Endothelial cell of umbilical vein (primary cell): ENCODE measurements at regions not wholly inside any gene's neighbourhood (a gene's known extent, or its start where the extent isn't known, plus 50 kb on each side); places are given as distances from the start of the nearest gene placed in this dataset.

Experiments
- BruUV-seq: library from RNA; stranded (reverse); fragments of 400-500 nt; replicated peaks from 2 replicates; lab custom pipeline; 2021; lab: Mats Ljungman, UMichigan
- CTCF ChIA-PET: fragments of 300-600, 350-600 bp; sonication (Branson Sonifier 250); formaldehyde crosslinking; loops from one replicate; lab custom pipeline; 2021; ENCODE audit warnings: antibody characterized with exemption, inconsistent platforms; lab: Charles Lee
- POLR2A ChIA-PET: fragments of 300-600, 350-600 bp; sonication (Branson Sonifier 250); formaldehyde crosslinking; loops from one replicate; lab custom pipeline; 2021; ENCODE audit warnings: antibody characterized with exemption, inconsistent platforms; lab: Charles Lee
- DNase-seq: peaks from one replicate; pipeline ENCODE4 v3.0.0-alpha.2; 2011; ENCODE audit warnings: low read depth, low spot score
- FAIRE-seq: peaks from 2 replicates; lab custom pipeline; 2011; peaks lifted over from hg19 to GRCh38; lab: Jason Lieb, UNC
- H2AFZ ChIP-seq: 2 replicates; pipeline ENCODE4 v1.6.0; 2012; ENCODE audit warnings: low read depth, low read length, control low read depth, inconsistent platforms
- H3K27ac ChIP-seq: 2 replicates; pipeline ENCODE4 v1.5.1; 2011; ENCODE audit warnings: low read depth, mild to moderate bottlenecking, control low read depth, low read length, moderate library complexity; ENCODE audit not compliant: insufficient read depth
- H3K27me3 ChIP-seq, 2 experiments: 2 replicates each; pipeline versions ENCODE4 v1.6.0 to v1.6.1; 2011; ENCODE audit warnings: low read length in 2 of 2, mixed read lengths in 1 of 2; ENCODE audit not compliant: control insufficient read depth in 2 of 2, insufficient read depth in 2 of 2
- H3K36me3 ChIP-seq, 2 experiments: 2 replicates in 1 of 2; 3 replicates in 1 of 2; pipeline ENCODE4 v1.5.1; 2011; ENCODE audit warnings: low read length in 2 of 2, mild to moderate bottlenecking in 1 of 2, moderate library complexity in 1 of 2; ENCODE audit not compliant: control insufficient read depth in 2 of 2, insufficient read depth in 2 of 2; ENCODE audit errors: extremely low read depth in 1 of 2
- H3K4me1 ChIP-seq: 3 replicates; pipeline ENCODE4 v1.5.1; 2011; ENCODE audit warnings: mild to moderate bottlenecking, low read length; ENCODE audit not compliant: control insufficient read depth, insufficient read depth; ENCODE audit errors: extremely low read depth
- H3K4me2 ChIP-seq: 2 replicates; pipeline ENCODE4 v1.6.1; 2011; ENCODE audit warnings: low read length, control low read depth, mixed read lengths; ENCODE audit not compliant: insufficient read depth
- H3K4me3 ChIP-seq, 3 experiments: fragments of 200-600 bp in 1 of 3; sonication (generic), shearing (Covaris generic) in 1 of 3; replicated peaks in 1 of 3; 2 replicates each; pipeline ENCODE4 v1.5.1; 2011 to 2016; ENCODE audit warnings: control low read depth in 3 of 3, low read length in 3 of 3, mild to moderate bottlenecking in 2 of 3, inconsistent platforms in 1 of 3, low read depth in 1 of 3, moderate library complexity in 1 of 3; ENCODE audit not compliant: insufficient read depth in 1 of 3
- H3K79me2 ChIP-seq: 2 replicates; pipeline ENCODE4 v1.6.0; 2012; ENCODE audit warnings: low read length, inconsistent platforms; ENCODE audit not compliant: control insufficient read depth, insufficient read depth
- H3K9ac ChIP-seq: replicated peaks from 2 replicates; pipeline ENCODE3; 2011; ENCODE audit warnings: low read length, control low read depth; ENCODE audit not compliant: insufficient read depth; ENCODE audit errors: extremely low read depth
- H3K9me1 ChIP-seq: replicated peaks from 3 replicates; pipeline ENCODE4 v1.6.0; 2011; ENCODE audit warnings: mild to moderate bottlenecking, low read length; ENCODE audit not compliant: control insufficient read depth, insufficient read depth; ENCODE audit errors: extremely low read depth
- H3K9me3 ChIP-seq: replicated peaks from 2 replicates; pipeline ENCODE4 v1.5.1; 2012; ENCODE audit warnings: low read length, inconsistent platforms; ENCODE audit not compliant: control insufficient read depth, insufficient read depth
- H4K20me1 ChIP-seq: replicated peaks from 2 replicates; pipeline ENCODE3; 2011; ENCODE audit warnings: mild to moderate bottlenecking, low read length; ENCODE audit not compliant: control insufficient read depth, insufficient read depth; ENCODE audit errors: extremely low read depth
- FOS ChIP-seq: IDR thresholded peaks from 2 replicates; pipeline ENCODE4 v1.6.1; 2011; ENCODE audit warnings: mild to moderate bottlenecking, low read length, moderate library complexity, borderline replicate concordance; ENCODE audit not compliant: insufficient read depth
- GATA2 ChIP-seq: IDR thresholded peaks from 2 replicates; pipeline ENCODE4 v1.7.0; 2011; ENCODE audit warnings: low read depth, mild to moderate bottlenecking, moderate library complexity, mixed read lengths, low read length; ENCODE audit not compliant: insufficient read length, insufficient read depth
- MYC ChIP-seq: IDR thresholded peaks from one replicate; pipeline ENCODE4 v1.6.1; 2011; ENCODE audit warnings: mild to moderate bottlenecking, low read depth, low read length
- POLR2A ChIP-seq: IDR thresholded peaks from 2 replicates; pipeline ENCODE4 v1.6.1; 2012; ENCODE audit warnings: low read depth, mild to moderate bottlenecking, control low read depth, low read length
- POLR2AphosphoS5 ChIP-seq: IDR thresholded peaks from 2 replicates; pipeline ENCODE4 v1.6.1; 2012; ENCODE audit warnings: low read depth, mild to moderate bottlenecking, control low read depth, low read length, moderate library complexity; ENCODE audit not compliant: insufficient read depth
- dilution Hi-C: fragments of 300-500 bp; cut with MboI; formaldehyde crosslinking; loops from one replicate; pipeline ENCODE4 v1.15.0; 2019; ENCODE audit warnings: low sequenced_read_pairs; ENCODE audit not compliant: extremely low pct_ligation_motif_present
- intact Hi-C: fragments of 100-400 bp; cut with micrococcal nuclease; formaldehyde crosslinking; loops from one replicate; pipeline ENCODE4 v1.10.0; 2022
- TF ChIP-seq, protein P1 (sequence below): IDR thresholded peaks from 2 replicates; pipeline ENCODE4 v1.6.1; 2011; ENCODE audit not compliant: insufficient read depth, insufficient read length

GRCh38 chr10:31622978-31623377, 304.0 kb downstream of the ZEB1 start:
- Histone ChIP-seq H3K9me3 (peaks cover 3% of the 10 kb centered on the region), H3K27ac (no peak overlapping the region), H2AFZ (no peak overlapping the region), H3K4me2 (no peak overlapping the region), H3K9ac (no peak overlapping the region), H4K20me1 (no peaks in the 10 kb centered on the region), H3K4me3 (no peak overlapping the region), H3K36me3 (no peaks in the 10 kb centered on the region), H3K27me3 (no peaks in the 10 kb centered on the region), H3K9me1 (no peaks in the 10 kb centered on the region), H3K79me2 (no peaks in the 10 kb centered on the region), H3K4me1 (no peaks in the 10 kb centered on the region)
- dilution Hi-C loops: no loop called here
- CTCF ChIA-PET: no interaction called here
- no TSS peak for BruUV-seq
- TF ChIP-seq FOS (no peak), POLR2AphosphoS5 (no peak)
- intact Hi-C loops: no loop called here
- DNase-seq (no peak), FAIRE-seq (no peak)
- POLR2A ChIA-PET: no interaction called here

DNA sequence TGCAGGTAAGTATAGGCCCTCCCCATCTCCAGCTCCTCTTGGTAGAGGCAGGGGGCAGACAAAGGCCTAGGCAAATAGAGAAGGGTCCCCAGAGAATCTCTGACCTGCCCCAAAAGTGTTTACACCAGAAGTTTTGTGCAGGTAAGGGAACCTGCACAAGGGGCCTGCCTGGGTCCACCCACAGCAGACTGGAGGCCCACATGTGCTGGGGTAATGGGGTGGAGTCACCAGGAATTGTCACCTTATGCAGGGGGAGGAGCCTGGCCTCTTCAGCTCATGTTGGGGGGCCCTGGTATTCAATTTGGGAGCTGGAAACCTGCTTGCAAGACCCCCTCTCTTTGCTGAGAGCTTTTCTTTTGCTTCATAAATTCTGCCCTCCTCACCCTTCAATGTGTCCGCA, 302.7 kb downstream of the ZEB1 start:
- dilution Hi-C loops: no loop called here
- Histone ChIP-seq H3K36me3 (no peaks in the 10 kb centered on the region), H3K27ac (no peak overlapping the region), H3K79me2 (no peaks in the 10 kb centered on the region), H3K9ac (no peak overlapping the region), H3K4me1 (no peaks in the 10 kb centered on the region), H4K20me1 (no peaks in the 10 kb centered on the region), H3K27me3 (no peaks in the 10 kb centered on the region), H3K4me2 (no peak overlapping the region), H3K9me1 (no peaks in the 10 kb centered on the region), H3K4me3 (no peak overlapping the region), H2AFZ (no peak overlapping the region), H3K9me3 (peaks cover 3% of the 10 kb centered on the region)
- TF ChIP-seq MYC (no peak), FOS (no peak), GATA2 (no peak), POLR2A (no peak), POLR2AphosphoS5 (no peak)
- TF ChIP-seq, protein P1, sequence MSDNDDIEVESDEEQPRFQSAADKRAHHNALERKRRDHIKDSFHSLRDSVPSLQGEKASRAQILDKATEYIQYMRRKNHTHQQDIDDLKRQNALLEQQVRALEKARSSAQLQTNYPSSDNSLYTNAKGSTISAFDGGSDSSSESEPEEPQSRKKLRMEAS: no peak
- no peak for FAIRE-seq
- ChIA-PET CTCF (interaction anchor here (1.0 to 1.6 kb wide), 2 partner anchors 10 to 149 kb away, joined by 3 to 5 read pairs; no protein-coding TSS in a partner anchor), POLR2A (no interaction called here)
- intact Hi-C loops: no loop called here
- BruUV-seq: no TSS peak
- no peak for DNase-seq
